GM18507 (cell line): ENCODE measurements at regions not wholly inside any gene's neighbourhood (a gene's known extent, or its start where the extent isn't known, plus 50 kb on each side); places are given as distances from the start of the nearest gene placed in this dataset.
"Not testable (repeated sequence)": the region's sequence is repeated elsewhere in the genome, so short reads cannot be mapped to it uniquely, and the experiment has no call there.

Source experiments
- DNase-seq: peaks from one replicate; pipeline ENCODE4 v3.0.0; 2011; ENCODE audit warnings: low read depth; ENCODE audit not compliant: insufficient read length; ENCODE audit errors: extremely low spot score
- FAIRE-seq: peaks from 2 replicates; lab custom pipeline; 2011; peaks lifted over from hg19 to GRCh38; lab: Jason Lieb, UNC

- DNase-seq (no peak), FAIRE-seq (no peak)
Observed at GRCh38 chr16:17017442-17017841, 453.3 kb downstream of the XYLT1 start.

GRCh38 chr16:17018585-17018939 lies 452.2 kb downstream of the XYLT1 start:
- FAIRE-seq (peak; percentile 26), DNase-seq (no peak)

- FAIRE-seq (no peak), DNase-seq (no peak)
Observed at GRCh38 chr16:17019366-17019765, 451.4 kb downstream of the XYLT1 start.

GRCh38 chr16:17023606-17024005 lies 447.2 kb downstream of the XYLT1 start:
- peak; percentile 64 for FAIRE-seq

GRCh38 chr16:17024514-17024913 lies 446.2 kb downstream of the XYLT1 start:
- DNase-seq = no peak

More at GRCh38 chr16:17023606-17024005, 447.2 kb downstream of the XYLT1 start:
- no peak for DNase-seq

GRCh38 chr16:17026600-17027242 lies 444.0 kb downstream of the XYLT1 start:
- FAIRE-seq (peak; percentile 96), DNase-seq (peak; percentile 22)

More at GRCh38 chr16:17024514-17024913, 446.2 kb downstream of the XYLT1 start:
- no peak for FAIRE-seq

- FAIRE-seq (no peak), DNase-seq (no peak)
Observed at GRCh38 chr16:17027488-17028129, 443.2 kb downstream of the XYLT1 start.

GRCh38 chr16:17029602-17030350 lies 441.0 kb downstream of the XYLT1 start:
- FAIRE-seq = no peak
- no peak for DNase-seq

GRCh38 chr16:17031484-17032268 lies 439.1 kb downstream of the XYLT1 start:
- FAIRE-seq = no peak
- no peak for DNase-seq

GRCh38 chr16:17032332-17032731 lies 438.4 kb downstream of the XYLT1 start:
- FAIRE-seq (no peak), DNase-seq (no peak)

GRCh38 chr16:17034477-17035252 lies 436.1 kb downstream of the XYLT1 start:
- FAIRE-seq (no peak), DNase-seq (no peak)

- DNase-seq (no peak), FAIRE-seq (no peak)
Observed at GRCh38 chr16:17037499-17037898, 433.3 kb downstream of the XYLT1 start.

GRCh38 chr16:17038415-17038814 lies 432.3 kb downstream of the XYLT1 start:
- DNase-seq = no peak
- FAIRE-seq = no peak

- not testable (repeated sequence) for FAIRE-seq, DNase-seq
Observed at GRCh38 chr16:17049109-17049508, 421.7 kb downstream of the XYLT1 start.

GRCh38 chr16:17050468-17050867 lies 420.3 kb downstream of the XYLT1 start:
- no peak for DNase-seq
- no peak for FAIRE-seq
